Trophoblast cell (in vitro differentiated cells and primary cell): ENCODE measurements at regions not wholly inside any gene's neighbourhood (a gene's known extent, or its start where the extent isn't known, plus 50 kb on each side); places are given as distances from the start of the nearest gene placed in this dataset.

Experiments used
- DNase-seq, 2 donors: peaks; one replicate each; pipeline ENCODE4 v3.0.0-alpha.2; 2016
- H2AFZ ChIP-seq: 2 replicates; pipeline ENCODE4 v1.6.1; 2013; ENCODE audit warnings: low read length, moderate library complexity, mild to moderate bottlenecking; ENCODE audit not compliant: insufficient read depth, poor library complexity
- H2AK5ac ChIP-seq: 2 replicates; pipeline ENCODE4 v1.6.1; 2013; ENCODE audit warnings: mild to moderate bottlenecking, low read length
- H2BK120ac ChIP-seq: 2 replicates; pipeline ENCODE4 v1.6.1; 2013; ENCODE audit warnings: low read length, mild to moderate bottlenecking, moderate library complexity; ENCODE audit not compliant: insufficient read depth, poor library complexity
- H2BK12ac ChIP-seq: 2 replicates; pipeline ENCODE4 v1.6.1; 2013; ENCODE audit warnings: mild to moderate bottlenecking, low read length, moderate library complexity
- H2BK5ac ChIP-seq: 2 replicates; pipeline ENCODE4 v1.6.1; 2013; ENCODE audit warnings: low read length, low read depth, moderate library complexity, mild to moderate bottlenecking; ENCODE audit not compliant: poor library complexity
- H3K14ac ChIP-seq: 2 replicates; pipeline ENCODE4 v1.6.1; 2013; ENCODE audit warnings: mild to moderate bottlenecking, low read length
- H3K18ac ChIP-seq: 2 replicates; pipeline ENCODE4 v1.6.1; 2013; ENCODE audit warnings: mild to moderate bottlenecking, low read length
- H3K23ac ChIP-seq: 2 replicates; pipeline ENCODE4 v1.6.1; 2013; ENCODE audit warnings: low read length
- H3K27ac ChIP-seq: 2 replicates; pipeline ENCODE4 v1.5.1; 2013; ENCODE audit warnings: low read depth, mild to moderate bottlenecking, inconsistent platforms, low read length, moderate library complexity
- H3K27me3 ChIP-seq: 2 replicates; pipeline ENCODE4 v1.6.1; 2013; ENCODE audit warnings: inconsistent platforms, mild to moderate bottlenecking, low read length, moderate library complexity; ENCODE audit not compliant: insufficient read depth
- H3K36me3 ChIP-seq, 2 experiments: 1 replicate in 1 of 2; 2 replicates in 1 of 2; pipeline ENCODE4 v1.6.1; 2013; ENCODE audit warnings: low read length in 2 of 2, mild to moderate bottlenecking in 2 of 2, moderate library complexity in 1 of 2; ENCODE audit not compliant: insufficient read depth in 2 of 2, control insufficient read depth in 1 of 2
- H3K4ac ChIP-seq: 2 replicates; pipeline ENCODE4 v1.6.1; 2013; ENCODE audit warnings: low read depth, mild to moderate bottlenecking, low read length, moderate library complexity
- H3K4me1 ChIP-seq, 2 experiments: 1 replicate in 1 of 2; 2 replicates in 1 of 2; pipeline ENCODE4 v1.6.1; 2013; ENCODE audit warnings: low read length in 2 of 2, mild to moderate bottlenecking in 2 of 2, moderate library complexity in 1 of 2; ENCODE audit not compliant: insufficient read depth in 2 of 2, control insufficient read depth in 1 of 2
- H3K4me2 ChIP-seq: 2 replicates; pipeline ENCODE4 v1.6.1; 2013; ENCODE audit warnings: inconsistent platforms, mild to moderate bottlenecking, low read length, moderate library complexity
- H3K4me3 ChIP-seq: 2 replicates; pipeline ENCODE4 v1.5.1; 2013; ENCODE audit warnings: mild to moderate bottlenecking, low read depth, low read length, inconsistent platforms
- H3K79me1 ChIP-seq: one replicate; pipeline ENCODE4 v1.6.1; 2013; ENCODE audit warnings: low read length
- H3K79me2 ChIP-seq: 2 replicates; pipeline ENCODE4 v1.6.1; 2013; ENCODE audit warnings: low read length, mild to moderate bottlenecking; ENCODE audit not compliant: control insufficient read depth, insufficient read depth, poor library complexity
- H3K9ac ChIP-seq: 2 replicates; pipeline ENCODE4 v1.6.1; 2013; ENCODE audit warnings: mild to moderate bottlenecking, low read length
- H3K9me3 ChIP-seq: 2 replicates; pipeline ENCODE4 v1.6.1; 2013; ENCODE audit warnings: low read depth, mild to moderate bottlenecking, control low read depth, inconsistent platforms, low read length; ENCODE audit not compliant: insufficient read depth
- H4K12ac ChIP-seq: 2 replicates; pipeline ENCODE4 v1.6.1; 2013; ENCODE audit warnings: low read depth, mild to moderate bottlenecking, low read length, moderate library complexity
- H4K8ac ChIP-seq: 2 replicates; pipeline ENCODE4 v1.6.1; 2013; ENCODE audit warnings: low read depth, mild to moderate bottlenecking, low read length, moderate library complexity
- H4K91ac ChIP-seq: one replicate; pipeline ENCODE4 v1.6.1; 2013; ENCODE audit warnings: low read depth, mild to moderate bottlenecking, low read length, moderate library complexity
- WGBS: extraction: QIAGEN DNeasy Blood & Tissue Kit; methylation state at CpG from one replicate; pipeline ENCODE4 v1.1.7; 2013; ENCODE audit warnings: missing lambda C conversion rate; ENCODE audit not compliant: insufficient read length, insufficient coverage; ENCODE audit errors: extremely low coverage; 5-methylcytosine and 5-hydroxymethylcytosine counted together

DNA sequence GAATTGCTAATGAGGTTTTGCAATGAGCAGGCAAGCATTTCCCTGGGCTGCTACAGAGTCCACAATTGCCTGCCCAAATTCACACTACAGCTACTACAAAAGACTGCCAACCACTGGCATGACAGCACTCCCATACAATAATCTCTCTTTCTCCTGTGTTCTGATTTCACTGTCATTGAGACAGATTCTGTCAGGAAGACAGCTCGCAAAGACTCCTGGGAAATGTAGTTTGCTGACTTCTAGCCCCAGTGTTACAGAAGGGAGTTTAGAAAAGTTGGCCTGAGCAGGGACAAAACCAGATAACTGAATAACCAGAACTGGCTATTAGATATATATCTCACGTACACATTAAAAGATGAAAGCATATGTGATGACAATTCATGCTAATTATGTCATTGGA, 1231.3 kb upstream of the PRKX start:
- no CpG with 5 or more reads among the region's 2 CpGs for WGBS
- H3K4me1 ChIP-seq = no peaks in the 10 kb centered on the region
- no peak overlapping the region for H4K12ac ChIP-seq
- no peak overlapping the region for H2BK5ac ChIP-seq
- H2BK120ac ChIP-seq = no peak overlapping the region
- no peak overlapping the region for H3K23ac ChIP-seq
- H3K79me1 ChIP-seq = no peaks in the 10 kb centered on the region
- H2BK12ac ChIP-seq = no peak overlapping the region
- no peak overlapping the region for H2AK5ac ChIP-seq
- no peaks in the 10 kb centered on the region for H3K79me2 ChIP-seq
- no peaks in the 10 kb centered on the region for H3K36me3 ChIP-seq
- no peaks in the 10 kb centered on the region for H3K9me3 ChIP-seq
- H3K4me3 ChIP-seq = no peak overlapping the region
- DNase-seq = no peak
- no peak overlapping the region for H4K8ac ChIP-seq
- H3K27ac ChIP-seq = no peak overlapping the region
- no peak overlapping the region for H3K4ac ChIP-seq
- H2AFZ ChIP-seq = no peak overlapping the region
- no peak overlapping the region for H3K4me2 ChIP-seq
- no peak overlapping the region for H3K9ac ChIP-seq
- no peak overlapping the region for H4K91ac ChIP-seq
- no peak overlapping the region for H3K14ac ChIP-seq
- no peaks in the 10 kb centered on the region for H3K27me3 ChIP-seq
- H3K18ac ChIP-seq = no peak overlapping the region

GRCh38 chrX:4936315-4936714, 1222.9 kb upstream of the PRKX start:
- Histone ChIP-seq H2AK5ac (no peak overlapping the region), H4K12ac (no peak overlapping the region), H3K4me1 (no peaks in the 10 kb centered on the region), H3K36me3 (no peaks in the 10 kb centered on the region), H4K91ac (no peak overlapping the region), H2BK120ac (no peak overlapping the region), H3K79me1 (no peaks in the 10 kb centered on the region), H2BK5ac (no peak overlapping the region), H3K27ac (no peak overlapping the region), H2BK12ac (no peak overlapping the region), H4K8ac (no peak overlapping the region), H3K4me2 (no peak overlapping the region), H3K9me3 (no peaks in the 10 kb centered on the region), H3K27me3 (no peaks in the 10 kb centered on the region), H3K79me2 (no peaks in the 10 kb centered on the region), H3K4me3 (no peak overlapping the region), H3K9ac (no peak overlapping the region), H3K23ac (no peak overlapping the region), H3K14ac (no peak overlapping the region), H3K4ac (no peak overlapping the region), H3K18ac (no peak overlapping the region), H2AFZ (no peak overlapping the region)
- WGBS = no CpG with 5 or more reads among the region's 2 CpGs
- no peak for DNase-seq

GRCh38 chrX:4935846-4936245, 1222.4 kb upstream of the PRKX start:
- Histone ChIP-seq H3K79me1 (no peaks in the 10 kb centered on the region), H2BK5ac (no peak overlapping the region), H3K23ac (no peak overlapping the region), H3K9me3 (no peaks in the 10 kb centered on the region), H3K4me3 (no peak overlapping the region), H2BK120ac (no peak overlapping the region), H3K79me2 (no peaks in the 10 kb centered on the region), H4K8ac (no peak overlapping the region), H3K27ac (no peak overlapping the region), H3K9ac (no peak overlapping the region), H2BK12ac (no peak overlapping the region), H3K18ac (no peak overlapping the region), H3K14ac (no peak overlapping the region), H3K4me1 (no peaks in the 10 kb centered on the region), H3K4ac (no peak overlapping the region), H4K12ac (no peak overlapping the region), H3K27me3 (no peaks in the 10 kb centered on the region), H4K91ac (no peak overlapping the region), H3K36me3 (no peaks in the 10 kb centered on the region), H2AK5ac (no peak overlapping the region), H3K4me2 (no peak overlapping the region), H2AFZ (no peak overlapping the region)
- WGBS = no CpG with 5 or more reads among the region's 2 CpGs
- DNase-seq = peak; percentile 45 to 62

- no peak overlapping the region for H2BK5ac ChIP-seq
- no peak overlapping the region for H2BK120ac ChIP-seq
- H3K14ac ChIP-seq = no peak overlapping the region
- no peaks in the 10 kb centered on the region for H3K79me1 ChIP-seq
- H4K12ac ChIP-seq = no peak overlapping the region
- H3K4ac ChIP-seq = no peak overlapping the region
- H3K18ac ChIP-seq = no peak overlapping the region
- no peak overlapping the region for H3K23ac ChIP-seq
- no peak overlapping the region for H3K4me3 ChIP-seq
- no peak overlapping the region for H2BK12ac ChIP-seq
- H3K27me3 ChIP-seq = no peaks in the 10 kb centered on the region
- no peaks in the 10 kb centered on the region for H3K9me3 ChIP-seq
- no peak overlapping the region for H4K91ac ChIP-seq
- no peaks in the 10 kb centered on the region for H3K36me3 ChIP-seq
- no CpG with 5 or more reads among the region's 2 CpGs for WGBS
- H3K27ac ChIP-seq = no peak overlapping the region
- no peak overlapping the region for H2AK5ac ChIP-seq
- H3K4me2 ChIP-seq = no peak overlapping the region
- H2AFZ ChIP-seq = no peak overlapping the region
- no peak overlapping the region for H4K8ac ChIP-seq
- H3K79me2 ChIP-seq = no peaks in the 10 kb centered on the region
- no peaks in the 10 kb centered on the region for H3K4me1 ChIP-seq
- H3K9ac ChIP-seq = no peak overlapping the region
- DNase-seq = peak in 1 of 2 donors; percentile 43
Observed at GRCh38 chrX:4935401-4935800, 1222.0 kb upstream of the PRKX start.
